ENCODE measurements at regions not wholly inside any gene's neighbourhood (a gene's known extent, or its start where the extent isn't known, plus 50 kb on each side); places are given as distances from the start of the nearest gene placed in this dataset.

GRCh38 chr10:6657669-6658068, 77.6 kb upstream of the PRKCQ start:
- intact Hi-C loops (cut with DNase I) = no loop called here
- no peak for ATAC-seq (ENCODE audit: poor library complexity)
- DNase-seq = no peak

GRCh38 chr10:6657196-6657595, 77.1 kb upstream of the PRKCQ start:
- intact Hi-C loops (cut with DNase I) = no loop called here
- no peak for ATAC-seq (ENCODE audit: poor library complexity)
- no peak for DNase-seq

DNA sequence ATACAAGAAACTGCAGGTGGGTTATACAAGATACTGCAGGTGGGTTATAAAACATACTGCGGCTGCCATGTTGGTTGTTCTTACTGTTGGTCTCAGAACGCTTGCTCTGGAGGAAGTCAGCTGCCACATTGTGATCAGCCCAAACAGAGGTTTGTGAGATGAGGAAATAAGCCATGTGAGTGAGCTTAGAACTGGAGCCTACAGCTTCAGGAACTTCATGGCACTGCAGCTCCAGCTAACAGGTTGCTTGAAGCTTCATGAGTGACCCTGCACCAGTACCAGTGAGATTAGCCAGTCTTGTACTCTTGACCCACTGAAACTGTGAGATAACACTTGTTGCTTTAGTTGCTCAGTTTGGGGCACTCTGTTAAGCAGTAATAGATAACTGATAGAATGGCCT, 74.5 kb upstream of the PRKCQ start:
- DNase-seq (no peak), ATAC-seq (ENCODE audit: poor library complexity) (no peak)
- intact Hi-C loops (cut with DNase I) = no loop called here

DNA sequence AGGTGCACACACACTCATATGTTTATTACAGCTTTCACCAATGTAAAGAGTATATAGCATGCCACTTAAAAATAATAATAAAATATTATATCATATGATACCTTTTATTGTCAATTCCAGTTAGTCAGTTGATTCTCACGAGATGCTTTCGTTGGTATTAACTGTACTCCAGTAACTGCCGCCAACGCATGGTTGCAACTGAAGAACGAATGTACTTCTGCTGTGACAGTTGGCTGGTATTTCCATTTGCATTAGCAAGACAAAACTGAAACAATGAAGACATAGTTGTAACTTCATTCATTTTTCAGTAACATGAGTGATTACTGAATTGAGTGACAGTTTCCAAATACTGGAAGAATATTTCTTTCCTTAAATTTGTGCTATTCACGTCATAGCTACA, 70.5 kb upstream of the PRKCQ start:
- no peak for ATAC-seq (ENCODE audit: poor library complexity)
- intact Hi-C loops (cut with DNase I) = no loop called here
- DNase-seq = no peak

- intact Hi-C loops (cut with DNase I) = no loop called here
- ATAC-seq (ENCODE audit: poor library complexity) (no peak), DNase-seq (no peak)
Measured at GRCh38 chr10:6649903-6650302, 69.8 kb upstream of the PRKCQ start.

- intact Hi-C loops (cut with DNase I) = no loop called here
- ATAC-seq (ENCODE audit: poor library complexity) (no peak), DNase-seq (no peak)
Measured at GRCh38 chr10:6648894-6649720, 69.0 kb upstream of the PRKCQ start.

- DNase-seq = no peak
- intact Hi-C loops (cut with DNase I) = no loop called here
- ATAC-seq (ENCODE audit: poor library complexity) = no peak
Measured at GRCh38 chr10:6647811-6648526, 67.9 kb upstream of the PRKCQ start.

GRCh38 chr10:6643962-6644361, 63.9 kb upstream of the PRKCQ start:
- intact Hi-C loops (cut with DNase I) = no loop called here
- DNase-seq (no peak), ATAC-seq (ENCODE audit: poor library complexity) (no peak)

DNA sequence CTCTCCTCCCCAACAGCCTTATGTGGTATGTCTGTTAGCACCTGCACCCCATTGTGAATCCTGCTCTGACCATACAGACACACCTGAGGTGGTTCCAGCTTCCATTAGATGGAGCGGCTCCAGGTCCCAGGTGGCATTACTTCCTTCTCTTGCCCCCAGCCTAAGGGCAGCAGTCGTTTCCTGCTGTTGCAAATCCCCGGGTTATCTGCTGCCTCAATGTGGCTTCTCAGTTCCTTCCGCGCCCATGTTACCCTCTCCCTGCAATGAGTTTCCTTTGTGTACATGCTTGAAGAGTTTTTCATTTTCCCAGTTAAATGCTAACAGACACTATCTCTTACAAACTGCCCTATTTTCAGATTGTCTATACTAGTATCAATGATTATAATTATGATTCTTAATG, 62.8 kb upstream of the PRKCQ start:
- intact Hi-C loops (cut with DNase I) = no loop called here
- DNase-seq = no peak
- no peak for ATAC-seq (ENCODE audit: poor library complexity)

- ATAC-seq (ENCODE audit: poor library complexity) (no peak), DNase-seq (no peak)
- intact Hi-C loops (cut with DNase I) = no loop called here
Measured at GRCh38 chr10:6640433-6641040, 60.5 kb upstream of the PRKCQ start.

- ATAC-seq (ENCODE audit: poor library complexity) = no peak
- intact Hi-C loops (cut with DNase I) = no loop called here
- DNase-seq = no peak
Measured at GRCh38 chr10:6637053-6637452, 57.0 kb upstream of the PRKCQ start.

- intact Hi-C loops (cut with DNase I) = no loop called here
- no peak for ATAC-seq (ENCODE audit: poor library complexity)
- no peak for DNase-seq
Measured at GRCh38 chr10:6635784-6636183, 55.7 kb upstream of the PRKCQ start.

All from Right ventricle myocardium superior (tissue), 1 donor.